WERI-Rb-1 (cell line): ENCODE measurements at regions not wholly inside any gene's neighbourhood (a gene's known extent, or its start where the extent isn't known, plus 50 kb on each side); places are given as distances from the start of the nearest gene placed in this dataset.

ENCODE experiments used
- DNase-seq: peaks from one replicate; pipeline ENCODE4 v3.0.0-alpha.2; 2020
- H3K27ac ChIP-seq: fragments of 250-450 bp; sonication (Bioruptor Pico); 2 replicates; pipeline ENCODE4 v1.5.1; 2020; ENCODE audit warnings: mild to moderate bottlenecking, moderate library complexity
- H3K27me3 ChIP-seq: fragments of 250-450 bp; sonication (Bioruptor Pico); 2 replicates; pipeline ENCODE4 v1.5.1; 2021; ENCODE audit warnings: mild to moderate bottlenecking, low read depth, moderate library complexity; ENCODE audit not compliant: insufficient read depth, severe bottlenecking
- H3K36me3 ChIP-seq: fragments of 250-450 bp; sonication (Bioruptor Pico); 2 replicates; pipeline ENCODE4 v1.5.1; 2020; ENCODE audit warnings: mild to moderate bottlenecking, moderate library complexity
- H3K4me3 ChIP-seq: 2 replicates; pipeline ENCODE4 v1.5.1; 2011; ENCODE audit warnings: low read depth, mild to moderate bottlenecking, control low read depth, low read length
- H3K9me3 ChIP-seq: fragments of 250-450 bp; sonication (Bioruptor Pico); 2 replicates; pipeline ENCODE4 v1.5.1; 2021; ENCODE audit warnings: mild to moderate bottlenecking, moderate library complexity; ENCODE audit not compliant: severe bottlenecking
- TF ChIP-seq, protein P1 (sequence below): IDR thresholded peaks from 2 replicates; pipeline ENCODE4 v1.5.1; 2011; ENCODE audit warnings: low read depth, mild to moderate bottlenecking, control low read depth, inconsistent platforms, low read length

DNA sequence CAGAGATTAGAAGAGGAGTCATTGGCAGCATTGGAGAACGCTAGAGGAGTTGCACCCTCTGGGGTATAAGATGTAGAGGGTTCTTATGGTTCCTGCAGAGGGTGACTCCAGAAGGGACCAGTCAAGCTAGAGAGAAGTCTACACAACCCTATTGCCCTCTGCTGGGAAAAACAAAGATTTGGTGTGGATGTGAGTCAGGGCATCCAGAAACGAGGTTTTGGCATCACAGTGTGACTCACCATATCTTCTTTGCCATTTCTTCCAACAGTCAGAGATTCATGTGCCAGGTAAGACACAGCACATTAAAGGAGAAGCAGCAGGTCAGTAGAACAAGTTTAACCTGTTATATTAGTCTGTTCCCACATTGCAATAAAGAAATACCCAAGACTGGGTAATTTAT, 598.8 kb downstream of the MAFB start:
- Histone ChIP-seq H3K27me3 (peaks cover 20% of the 10 kb centered on the region), H3K4me3 (no peak overlapping the region), H3K27ac (no peak overlapping the region), H3K9me3 (no peaks in the 10 kb centered on the region), H3K36me3 (no peaks in the 10 kb centered on the region)
- no peak for DNase-seq
- TF ChIP-seq, protein P1, sequence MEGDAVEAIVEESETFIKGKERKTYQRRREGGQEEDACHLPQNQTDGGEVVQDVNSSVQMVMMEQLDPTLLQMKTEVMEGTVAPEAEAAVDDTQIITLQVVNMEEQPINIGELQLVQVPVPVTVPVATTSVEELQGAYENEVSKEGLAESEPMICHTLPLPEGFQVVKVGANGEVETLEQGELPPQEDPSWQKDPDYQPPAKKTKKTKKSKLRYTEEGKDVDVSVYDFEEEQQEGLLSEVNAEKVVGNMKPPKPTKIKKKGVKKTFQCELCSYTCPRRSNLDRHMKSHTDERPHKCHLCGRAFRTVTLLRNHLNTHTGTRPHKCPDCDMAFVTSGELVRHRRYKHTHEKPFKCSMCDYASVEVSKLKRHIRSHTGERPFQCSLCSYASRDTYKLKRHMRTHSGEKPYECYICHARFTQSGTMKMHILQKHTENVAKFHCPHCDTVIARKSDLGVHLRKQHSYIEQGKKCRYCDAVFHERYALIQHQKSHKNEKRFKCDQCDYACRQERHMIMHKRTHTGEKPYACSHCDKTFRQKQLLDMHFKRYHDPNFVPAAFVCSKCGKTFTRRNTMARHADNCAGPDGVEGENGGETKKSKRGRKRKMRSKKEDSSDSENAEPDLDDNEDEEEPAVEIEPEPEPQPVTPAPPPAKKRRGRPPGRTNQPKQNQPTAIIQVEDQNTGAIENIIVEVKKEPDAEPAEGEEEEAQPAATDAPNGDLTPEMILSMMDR, result no peak

DNA sequence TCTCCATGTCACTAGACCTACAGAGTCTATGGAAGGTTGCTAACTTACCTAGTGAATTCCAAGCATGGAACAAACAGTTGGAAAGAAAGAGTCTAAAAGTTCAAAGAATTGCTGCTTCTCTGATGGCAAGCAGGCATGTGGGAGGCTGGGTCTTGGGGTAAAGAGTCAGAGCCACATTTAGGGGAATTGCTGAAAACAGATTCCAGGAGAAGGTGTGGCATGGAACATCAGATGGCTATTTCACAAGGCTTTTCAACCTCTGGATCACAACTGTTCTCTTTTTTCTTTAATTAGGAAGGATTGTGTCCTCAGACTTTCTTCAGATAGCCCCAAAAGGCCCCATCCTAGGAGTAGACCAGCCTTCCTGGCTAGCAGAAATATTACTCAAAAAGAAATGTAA, 601.5 kb downstream of the MAFB start:
- peaks cover 30% of the 10 kb centered on the region for H3K27me3 ChIP-seq
- H3K27ac ChIP-seq, result no peak overlapping the region
- H3K9me3 ChIP-seq, result no peaks in the 10 kb centered on the region
- no peak overlapping the region for H3K4me3 ChIP-seq
- no peak for DNase-seq
- TF ChIP-seq, protein P1, result no peak
- no peaks in the 10 kb centered on the region for H3K36me3 ChIP-seq

GRCh38 chr20:40085513-40085912, 603.5 kb downstream of the MAFB start:
- H3K27me3 ChIP-seq, result peaks cover 30% of the 10 kb centered on the region
- DNase-seq, result no peak
- no peak overlapping the region for H3K27ac ChIP-seq
- TF ChIP-seq, protein P1, result no peak
- no peak overlapping the region for H3K4me3 ChIP-seq
- no peaks in the 10 kb centered on the region for H3K9me3 ChIP-seq
- H3K36me3 ChIP-seq, result no peaks in the 10 kb centered on the region

GRCh38 chr20:40082436-40082835, 606.6 kb downstream of the MAFB start:
- Histone ChIP-seq H3K9me3 (no peaks in the 10 kb centered on the region), H3K27me3 (peaks cover 24% of the 10 kb centered on the region), H3K27ac (no peak overlapping the region), H3K36me3 (no peaks in the 10 kb centered on the region), H3K4me3 (no peak overlapping the region)
- TF ChIP-seq, protein P1, result no peak
- DNase-seq, result no peak

DNA sequence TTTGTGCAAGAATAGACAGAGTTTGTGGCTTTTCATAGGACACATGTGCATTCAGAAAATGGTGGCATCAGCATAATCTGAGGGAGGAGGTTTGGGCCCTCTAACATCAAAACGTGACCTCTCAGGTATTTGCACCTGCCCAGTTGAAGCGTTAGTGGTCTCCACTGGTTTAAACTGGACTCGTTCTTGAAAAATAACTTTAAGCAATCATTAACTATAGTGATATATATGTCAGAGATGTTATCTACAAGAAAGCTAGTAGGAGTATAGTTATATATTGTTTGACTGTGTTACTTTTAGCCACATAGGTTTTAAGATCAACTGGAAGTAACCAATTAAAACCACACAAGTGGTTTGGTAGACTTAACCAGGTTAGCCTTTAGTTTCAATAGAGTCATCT, 607.4 kb downstream of the MAFB start:
- no peak for DNase-seq

More for the DNA sequence above, 607.4 kb downstream of the MAFB start:
- no peaks in the 10 kb centered on the region for H3K9me3 ChIP-seq
- no peak overlapping the region for H3K4me3 ChIP-seq
- no peaks in the 10 kb centered on the region for H3K36me3 ChIP-seq
- peaks cover 25% of the 10 kb centered on the region for H3K27me3 ChIP-seq
- no peak overlapping the region for H3K27ac ChIP-seq
- TF ChIP-seq, protein P1, result no peak
